ENCODE measurements at regions not wholly inside any gene's neighbourhood (a gene's known extent, or its start where the extent isn't known, plus 50 kb on each side); places are given as distances from the start of the nearest gene placed in this dataset.

DNA sequence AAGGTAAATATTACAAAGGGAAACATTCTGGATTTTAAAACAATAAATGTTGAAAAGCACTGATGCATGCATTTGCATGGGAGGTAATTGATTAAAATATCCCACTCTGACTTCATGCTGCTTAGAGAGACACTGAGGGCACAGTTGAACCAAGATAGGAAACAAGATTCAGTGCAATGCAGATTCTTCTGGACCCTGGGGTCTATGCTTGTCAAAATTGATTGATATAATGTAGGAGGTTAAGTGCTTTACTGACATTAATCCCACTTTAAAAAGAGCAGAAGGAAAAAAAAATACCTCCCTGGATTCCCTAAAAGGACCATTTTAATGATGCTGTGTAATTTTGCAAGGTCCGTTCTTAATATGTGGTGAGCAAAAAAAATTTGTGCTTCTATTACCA lies 454.2 kb downstream of the GABRB3 start (continued):
- no peak for TF ChIP-seq MAZ (IDR thresholded peaks at IDR 0.05; ENCODE audit: borderline replicate concordance, low read depth, low read length)
- TF ChIP-seq, protein P1, sequence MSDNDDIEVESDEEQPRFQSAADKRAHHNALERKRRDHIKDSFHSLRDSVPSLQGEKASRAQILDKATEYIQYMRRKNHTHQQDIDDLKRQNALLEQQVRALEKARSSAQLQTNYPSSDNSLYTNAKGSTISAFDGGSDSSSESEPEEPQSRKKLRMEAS (IDR thresholded peaks at IDR 0.05): no peak
- no peak for TF ChIP-seq HOXB13 (CRISPR knock-in tag; IDR thresholded peaks at IDR 0.05; ENCODE audit: low read depth)

- no peaks in the 10 kb centered on the region for H3K4me1 ChIP-seq
- H3K4me3 ChIP-seq: no peak overlapping the region
- no peak overlapping the region for H3K4me2 ChIP-seq
- POLR2A ChIA-PET: no interaction called here
- H3K27ac ChIP-seq: no peak overlapping the region
- ATAC-seq: no peak
- CTCF ChIA-PET: no interaction called here
- DNase-seq (ENCODE audit: low read depth in 1 of 2, low spot score in 1 of 2): no peak
- H3K9me3 ChIP-seq: no peaks in the 10 kb centered on the region
- 0% methylated on average over 4 of the region's 4 CpGs for WGBS (ENCODE audit: missing lambda C conversion rate)
- FAIRE-seq: no peak
- TF ChIP-seq, protein P2, sequence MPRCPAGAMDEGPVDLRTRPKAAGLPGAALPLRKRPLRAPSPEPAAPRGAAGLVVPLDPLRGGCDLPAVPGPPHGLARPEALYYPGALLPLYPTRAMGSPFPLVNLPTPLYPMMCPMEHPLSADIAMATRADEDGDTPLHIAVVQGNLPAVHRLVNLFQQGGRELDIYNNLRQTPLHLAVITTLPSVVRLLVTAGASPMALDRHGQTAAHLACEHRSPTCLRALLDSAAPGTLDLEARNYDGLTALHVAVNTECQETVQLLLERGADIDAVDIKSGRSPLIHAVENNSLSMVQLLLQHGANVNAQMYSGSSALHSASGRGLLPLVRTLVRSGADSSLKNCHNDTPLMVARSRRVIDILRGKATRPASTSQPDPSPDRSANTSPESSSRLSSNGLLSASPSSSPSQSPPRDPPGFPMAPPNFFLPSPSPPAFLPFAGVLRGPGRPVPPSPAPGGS (IDR thresholded peaks at IDR 0.05): no peak
These were observed 451.4 kb upstream of the ATP10A start for GRCh38 chr15:26314577-26314976.

DNA sequence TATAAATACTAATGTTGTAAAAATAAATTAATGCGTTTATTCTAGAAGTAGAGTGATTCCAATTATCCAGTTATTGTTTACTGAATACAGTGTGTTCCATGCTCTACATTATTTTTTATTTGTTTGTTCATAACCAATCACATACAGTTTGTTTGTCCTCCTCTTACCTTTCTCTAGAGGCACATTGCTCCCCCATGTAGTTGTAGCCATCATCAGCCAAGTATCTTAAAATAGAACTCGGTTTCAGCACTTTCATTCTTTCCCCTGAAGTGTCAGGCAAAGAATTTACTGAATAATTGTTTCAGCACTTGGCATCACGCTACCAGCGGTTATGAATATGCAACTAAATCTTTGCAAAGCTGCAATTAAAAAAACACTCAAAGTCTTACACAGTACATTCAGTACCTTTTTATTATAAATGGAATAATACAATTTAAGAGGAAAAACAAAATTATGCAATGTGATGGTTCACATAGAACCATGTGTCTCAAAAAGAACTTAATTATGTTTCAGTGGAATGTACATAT lies 448.6 kb upstream of the ATP10A start:
- FAIRE-seq (no peak), DNase-seq (ENCODE audit: low read depth in 1 of 2, low spot score in 1 of 2) (no peak), ATAC-seq (no peak)
- Histone ChIP-seq H3K9me3 (no peaks in the 10 kb centered on the region), H3K27ac (no peak overlapping the region), H3K4me3 (no peak overlapping the region), H3K4me1 (no peaks in the 10 kb centered on the region), H3K4me2 (no peak overlapping the region)
- ChIA-PET POLR2A (no interaction called here), CTCF (no interaction called here)
- TF ChIP-seq CBX2 (IDR thresholded peaks at IDR 0.05; ENCODE audit: borderline replicate concordance, low read depth) (no peak), POLR2A (IDR thresholded peaks at IDR 0.05; ENCODE audit: low read length) (no peak), TFCP2L1 (CRISPR knock-in tag; IDR thresholded peaks at IDR 0.05) (no peak), RAD21 (conservative IDR thresholded peaks at IDR 0.05 in 1 of 2, IDR thresholded peaks at IDR 0.05 in 1 of 2) (no peak), ZNF302 (CRISPR knock-in tag; IDR thresholded peaks at IDR 0.05) (no peak), ZC3H11A (IDR thresholded peaks at IDR 0.05) (no peak), CHD2 (IDR thresholded peaks at IDR 0.05; ENCODE audit: low read length, partially characterized antibody) (no peak), JUNB (IDR thresholded peaks at IDR 0.05) (no peak), POLR2AphosphoS2 (conservative IDR thresholded peaks at IDR 0.05; ENCODE audit: low read length) (no peak)
- 21% methylated on average over 4 of the region's 4 CpGs for WGBS (ENCODE audit: missing lambda C conversion rate)

DNA sequence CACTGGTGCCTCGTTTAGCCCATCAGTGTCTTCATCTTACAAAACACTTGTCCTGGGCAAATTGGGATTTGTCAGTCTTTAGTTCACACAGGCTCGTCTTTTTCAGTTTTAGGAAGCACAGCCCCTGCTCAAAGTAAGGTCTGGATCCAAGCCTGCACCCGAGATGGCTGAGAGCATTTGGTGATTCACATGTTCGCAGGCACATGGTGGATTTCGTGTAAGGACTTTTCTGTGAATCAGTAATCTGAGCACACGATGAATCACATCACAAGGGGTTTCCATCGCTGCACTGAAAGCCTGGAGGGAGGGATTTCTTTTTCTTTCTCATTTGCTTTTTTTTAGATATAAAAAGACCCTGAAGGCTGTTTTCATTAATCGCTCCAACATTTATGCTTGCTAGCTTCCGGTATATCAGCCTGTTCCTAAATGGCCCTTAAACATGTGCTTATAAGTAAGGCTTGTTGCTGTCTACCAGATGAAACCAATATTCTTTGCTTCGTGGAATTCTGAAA lies 435.6 kb upstream of the ATP10A start:
- POLR2A ChIA-PET: no interaction called here
- TF ChIP-seq, protein P3, sequence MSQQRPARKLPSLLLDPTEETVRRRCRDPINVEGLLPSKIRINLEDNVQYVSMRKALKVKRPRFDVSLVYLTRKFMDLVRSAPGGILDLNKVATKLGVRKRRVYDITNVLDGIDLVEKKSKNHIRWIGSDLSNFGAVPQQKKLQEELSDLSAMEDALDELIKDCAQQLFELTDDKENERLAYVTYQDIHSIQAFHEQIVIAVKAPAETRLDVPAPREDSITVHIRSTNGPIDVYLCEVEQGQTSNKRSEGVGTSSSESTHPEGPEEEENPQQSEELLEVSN (IDR thresholded peaks at IDR 0.05; ENCODE audit: borderline replicate concordance, low read depth): no peak
- TF ChIP-seq MYC (IDR thresholded peaks at IDR 0.05; ENCODE audit: borderline replicate concordance, low read length) (no peak), ELK1 (IDR thresholded peaks at IDR 0.05; ENCODE audit: low read depth, low read length) (no peak), RFX5 (IDR thresholded peaks at IDR 0.05) (no peak), POLR2AphosphoS2 (conservative IDR thresholded peaks at IDR 0.05; ENCODE audit: low read length) (no peak), HEYL (CRISPR knock-in tag; IDR thresholded peaks at IDR 0.05) (no peak), CHD4 (IDR thresholded peaks at IDR 0.05; ENCODE audit: borderline replicate concordance) (no peak), SREBF2 (IDR thresholded peaks at IDR 0.05) (no peak), JUNB (IDR thresholded peaks at IDR 0.05) (no peak), KDM5A (IDR thresholded peaks at IDR 0.05) (no peak), PHF8 (IDR thresholded peaks at IDR 0.05; ENCODE audit: borderline replicate concordance, low read depth) (no peak)
- TF ChIP-seq, protein P4, sequence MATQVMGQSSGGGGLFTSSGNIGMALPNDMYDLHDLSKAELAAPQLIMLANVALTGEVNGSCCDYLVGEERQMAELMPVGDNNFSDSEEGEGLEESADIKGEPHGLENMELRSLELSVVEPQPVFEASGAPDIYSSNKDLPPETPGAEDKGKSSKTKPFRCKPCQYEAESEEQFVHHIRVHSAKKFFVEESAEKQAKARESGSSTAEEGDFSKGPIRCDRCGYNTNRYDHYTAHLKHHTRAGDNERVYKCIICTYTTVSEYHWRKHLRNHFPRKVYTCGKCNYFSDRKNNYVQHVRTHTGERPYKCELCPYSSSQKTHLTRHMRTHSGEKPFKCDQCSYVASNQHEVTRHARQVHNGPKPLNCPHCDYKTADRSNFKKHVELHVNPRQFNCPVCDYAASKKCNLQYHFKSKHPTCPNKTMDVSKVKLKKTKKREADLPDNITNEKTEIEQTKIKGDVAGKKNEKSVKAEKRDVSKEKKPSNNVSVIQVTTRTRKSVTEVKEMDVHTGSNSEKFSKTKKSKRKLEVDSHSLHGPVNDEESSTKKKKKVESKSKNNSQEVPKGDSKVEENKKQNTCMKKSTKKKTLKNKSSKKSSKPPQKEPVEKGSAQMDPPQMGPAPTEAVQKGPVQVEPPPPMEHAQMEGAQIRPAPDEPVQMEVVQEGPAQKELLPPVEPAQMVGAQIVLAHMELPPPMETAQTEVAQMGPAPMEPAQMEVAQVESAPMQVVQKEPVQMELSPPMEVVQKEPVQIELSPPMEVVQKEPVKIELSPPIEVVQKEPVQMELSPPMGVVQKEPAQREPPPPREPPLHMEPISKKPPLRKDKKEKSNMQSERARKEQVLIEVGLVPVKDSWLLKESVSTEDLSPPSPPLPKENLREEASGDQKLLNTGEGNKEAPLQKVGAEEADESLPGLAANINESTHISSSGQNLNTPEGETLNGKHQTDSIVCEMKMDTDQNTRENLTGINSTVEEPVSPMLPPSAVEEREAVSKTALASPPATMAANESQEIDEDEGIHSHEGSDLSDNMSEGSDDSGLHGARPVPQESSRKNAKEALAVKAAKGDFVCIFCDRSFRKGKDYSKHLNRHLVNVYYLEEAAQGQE (IDR thresholded peaks at IDR 0.05): no peak
- Histone ChIP-seq H3K4me3 (no peak overlapping the region), H3K4me1 (no peaks in the 10 kb centered on the region), H3K27ac (no peak overlapping the region), H3K9me3 (no peaks in the 10 kb centered on the region), H3K4me2 (no peak overlapping the region)
- DNase-seq (ENCODE audit: low read depth in 1 of 2, low spot score in 1 of 2) (no peak), FAIRE-seq (no peak), ATAC-seq (no peak)
- 17% methylated on average over 9 of the region's 10 CpGs for WGBS (ENCODE audit: missing lambda C conversion rate)
- CTCF ChIA-PET: no interaction called here

Data from A549 (cell line).